Astrocyte (in vitro differentiated cells and primary cell): ENCODE measurements at regions not wholly inside any gene's neighbourhood (a gene's known extent, or its start where the extent isn't known, plus 50 kb on each side); places are given as distances from the start of the nearest gene placed in this dataset.

ENCODE experiments used
- DNase-seq: peaks from one replicate; pipeline ENCODE4 v3.0.0-alpha.2; 2010; ENCODE audit warnings: low read depth
- FAIRE-seq: peaks from 2 replicates; lab custom pipeline; 2011; peaks lifted over from hg19 to GRCh38; lab: Jason Lieb, UNC
- H2AFZ ChIP-seq: 2 replicates; pipeline ENCODE4 v1.6.0; 2012; ENCODE audit warnings: low read depth, low read length, inconsistent platforms
- H3K27ac ChIP-seq: 2 replicates; pipeline ENCODE4 v1.5.1; 2011; ENCODE audit warnings: low read depth, low read length, inconsistent platforms
- H3K27me3 ChIP-seq: 2 replicates; pipeline ENCODE4 v1.6.0; 2011; ENCODE audit warnings: low read length, inconsistent platforms; ENCODE audit not compliant: insufficient read depth
- H3K36me3 ChIP-seq: 2 replicates; pipeline ENCODE4 v1.5.1; 2011; ENCODE audit warnings: low read length, inconsistent platforms; ENCODE audit not compliant: insufficient read depth
- H3K4me1 ChIP-seq: 2 replicates; pipeline ENCODE4 v1.5.1; 2011; ENCODE audit warnings: low read length, inconsistent platforms; ENCODE audit not compliant: insufficient read depth
- H3K4me2 ChIP-seq: 2 replicates; pipeline ENCODE4 v1.6.0; 2012; ENCODE audit warnings: low read length, inconsistent platforms
- H3K4me3 ChIP-seq: 2 replicates; pipeline ENCODE4 v1.5.1; 2011; ENCODE audit warnings: low read depth, mild to moderate bottlenecking, low read length, inconsistent platforms; ENCODE audit not compliant: insufficient read depth
- H3K79me2 ChIP-seq: 2 replicates; pipeline ENCODE4 v1.6.0; 2012; ENCODE audit warnings: mild to moderate bottlenecking, low read length, inconsistent platforms; ENCODE audit not compliant: insufficient read depth
- H3K9ac ChIP-seq: 2 replicates; pipeline ENCODE4 v1.6.0; 2012; ENCODE audit warnings: mild to moderate bottlenecking, low read length, inconsistent platforms
- H3K9me3 ChIP-seq: 2 replicates; pipeline ENCODE4 v1.5.1; 2012; ENCODE audit warnings: low read depth, mild to moderate bottlenecking, low read length, inconsistent platforms; ENCODE audit not compliant: insufficient read depth
- H4K20me1 ChIP-seq: 2 replicates; pipeline ENCODE4 v1.6.0; 2012; ENCODE audit warnings: low read length, inconsistent platforms; ENCODE audit not compliant: insufficient read depth
- H3K27ac Mint-ChIP-seq: one replicate; pipeline ENCODE4 v1.8.0; 2021; ENCODE audit warnings: mild to moderate bottlenecking, mixed read lengths; ENCODE audit not compliant: unreplicated experiment
- H3K27me3 Mint-ChIP-seq: one replicate; pipeline ENCODE4 v1.8.0; 2021; ENCODE audit warnings: low read depth, mixed read lengths; ENCODE audit not compliant: unreplicated experiment
- H3K36me3 Mint-ChIP-seq: one replicate; pipeline ENCODE4 v1.8.0; 2021; ENCODE audit warnings: low read depth, mixed read lengths; ENCODE audit not compliant: unreplicated experiment
- H3K4me1 Mint-ChIP-seq: one replicate; pipeline ENCODE4 v1.8.0; 2021; ENCODE audit warnings: low read depth, mixed read lengths; ENCODE audit not compliant: unreplicated experiment
- H3K4me3 Mint-ChIP-seq: one replicate; pipeline ENCODE4 v1.8.0; 2021; ENCODE audit warnings: mild to moderate bottlenecking, moderate library complexity, mixed read lengths; ENCODE audit not compliant: unreplicated experiment
- H3K9me3 Mint-ChIP-seq: one replicate; pipeline ENCODE4 v1.8.0; 2021; ENCODE audit warnings: mild to moderate bottlenecking, mixed read lengths; ENCODE audit not compliant: unreplicated experiment
- EZH2 ChIP-seq: IDR thresholded peaks from 2 replicates; pipeline ENCODE4 v1.6.1; 2012; ENCODE audit warnings: mild to moderate bottlenecking, low read length, inconsistent platforms; ENCODE audit not compliant: insufficient read depth
- TF ChIP-seq, protein P1 (sequence below): IDR thresholded peaks from 2 replicates; pipeline ENCODE4 v1.5.1; 2011; ENCODE audit warnings: low read depth, mild to moderate bottlenecking, inconsistent platforms, low read length, moderate library complexity; ENCODE audit not compliant: insufficient read depth

DNA sequence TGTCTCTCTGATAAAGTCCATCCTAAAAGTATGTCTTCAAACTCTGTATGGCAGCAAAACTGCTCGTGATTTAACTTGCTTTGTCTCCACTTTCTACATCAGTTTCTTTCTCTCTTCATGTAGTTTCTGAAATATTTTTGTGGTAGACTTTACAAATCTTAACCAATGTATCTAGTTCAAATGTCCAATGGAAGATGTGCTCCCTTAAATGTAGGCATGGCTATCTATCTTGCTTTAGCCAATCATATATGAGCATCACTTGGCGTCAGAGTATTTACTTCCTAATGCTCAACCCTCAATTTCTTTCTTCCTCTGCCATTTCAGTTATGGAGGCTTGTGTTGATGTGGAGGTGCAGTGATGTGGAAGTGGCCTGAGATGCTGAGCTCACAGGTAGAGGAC, 206.1 kb upstream of the ZNF608 start:
- H3K36me3 ChIP-seq: no peaks in the 10 kb centered on the region
- Mint-ChIP-seq H3K9me3 (no peaks in the 10 kb centered on the region), H3K36me3 (no peaks in the 10 kb centered on the region), H3K4me1 (peaks cover 15% of the 10 kb centered on the region), H3K4me3 (no peak overlapping the region), H3K27ac (no peak overlapping the region), H3K27me3 (no peaks in the 10 kb centered on the region)
- H4K20me1 ChIP-seq: no peaks in the 10 kb centered on the region
- FAIRE-seq (no peak), DNase-seq (no peak)
- no peaks in the 10 kb centered on the region for H3K9me3 ChIP-seq
- H3K4me2 ChIP-seq: no peak overlapping the region
- H3K9ac ChIP-seq: no peak overlapping the region
- no peak for TF ChIP-seq EZH2
- TF ChIP-seq, protein P1, sequence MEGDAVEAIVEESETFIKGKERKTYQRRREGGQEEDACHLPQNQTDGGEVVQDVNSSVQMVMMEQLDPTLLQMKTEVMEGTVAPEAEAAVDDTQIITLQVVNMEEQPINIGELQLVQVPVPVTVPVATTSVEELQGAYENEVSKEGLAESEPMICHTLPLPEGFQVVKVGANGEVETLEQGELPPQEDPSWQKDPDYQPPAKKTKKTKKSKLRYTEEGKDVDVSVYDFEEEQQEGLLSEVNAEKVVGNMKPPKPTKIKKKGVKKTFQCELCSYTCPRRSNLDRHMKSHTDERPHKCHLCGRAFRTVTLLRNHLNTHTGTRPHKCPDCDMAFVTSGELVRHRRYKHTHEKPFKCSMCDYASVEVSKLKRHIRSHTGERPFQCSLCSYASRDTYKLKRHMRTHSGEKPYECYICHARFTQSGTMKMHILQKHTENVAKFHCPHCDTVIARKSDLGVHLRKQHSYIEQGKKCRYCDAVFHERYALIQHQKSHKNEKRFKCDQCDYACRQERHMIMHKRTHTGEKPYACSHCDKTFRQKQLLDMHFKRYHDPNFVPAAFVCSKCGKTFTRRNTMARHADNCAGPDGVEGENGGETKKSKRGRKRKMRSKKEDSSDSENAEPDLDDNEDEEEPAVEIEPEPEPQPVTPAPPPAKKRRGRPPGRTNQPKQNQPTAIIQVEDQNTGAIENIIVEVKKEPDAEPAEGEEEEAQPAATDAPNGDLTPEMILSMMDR: no peak
- H2AFZ ChIP-seq: no peak overlapping the region
- H3K4me3 ChIP-seq: no peak overlapping the region
- H3K27me3 ChIP-seq: no peaks in the 10 kb centered on the region
- no peaks in the 10 kb centered on the region for H3K4me1 ChIP-seq
- no peaks in the 10 kb centered on the region for H3K79me2 ChIP-seq
- no peak overlapping the region for H3K27ac ChIP-seq

DNA sequence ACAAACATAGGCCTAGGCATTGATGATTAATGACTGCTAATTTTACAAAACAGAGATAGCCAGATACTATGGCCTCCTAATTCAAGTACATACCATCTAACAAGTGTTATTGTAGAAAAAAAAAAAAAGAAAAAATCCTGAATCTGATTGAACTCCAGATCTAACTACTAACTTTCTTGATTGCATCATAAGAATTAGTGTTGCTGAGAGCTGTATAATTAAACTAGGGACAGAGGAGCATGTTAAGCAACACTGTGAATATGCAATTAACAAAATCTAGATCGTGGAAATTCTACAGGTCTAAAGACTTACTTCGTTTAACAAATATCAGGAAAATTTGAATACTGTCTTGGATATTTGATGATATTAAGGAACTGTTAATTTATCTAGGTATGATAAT, 208.3 kb upstream of the ZNF608 start:
- Histone ChIP-seq H3K9ac (no peak overlapping the region), H4K20me1 (no peaks in the 10 kb centered on the region), H3K4me3 (no peak overlapping the region), H3K4me1 (no peaks in the 10 kb centered on the region), H3K9me3 (no peaks in the 10 kb centered on the region), H2AFZ (no peak overlapping the region), H3K79me2 (no peaks in the 10 kb centered on the region), H3K27me3 (no peaks in the 10 kb centered on the region), H3K36me3 (no peaks in the 10 kb centered on the region), H3K27ac (no peak overlapping the region), H3K4me2 (no peak overlapping the region)
- Mint-ChIP-seq H3K27ac (no peak overlapping the region), H3K4me1 (peaks cover 2% of the 10 kb centered on the region), H3K9me3 (no peaks in the 10 kb centered on the region), H3K36me3 (no peaks in the 10 kb centered on the region), H3K27me3 (no peaks in the 10 kb centered on the region), H3K4me3 (no peak overlapping the region)
- no peak for TF ChIP-seq EZH2
- FAIRE-seq (no peak), DNase-seq (no peak)

DNA sequence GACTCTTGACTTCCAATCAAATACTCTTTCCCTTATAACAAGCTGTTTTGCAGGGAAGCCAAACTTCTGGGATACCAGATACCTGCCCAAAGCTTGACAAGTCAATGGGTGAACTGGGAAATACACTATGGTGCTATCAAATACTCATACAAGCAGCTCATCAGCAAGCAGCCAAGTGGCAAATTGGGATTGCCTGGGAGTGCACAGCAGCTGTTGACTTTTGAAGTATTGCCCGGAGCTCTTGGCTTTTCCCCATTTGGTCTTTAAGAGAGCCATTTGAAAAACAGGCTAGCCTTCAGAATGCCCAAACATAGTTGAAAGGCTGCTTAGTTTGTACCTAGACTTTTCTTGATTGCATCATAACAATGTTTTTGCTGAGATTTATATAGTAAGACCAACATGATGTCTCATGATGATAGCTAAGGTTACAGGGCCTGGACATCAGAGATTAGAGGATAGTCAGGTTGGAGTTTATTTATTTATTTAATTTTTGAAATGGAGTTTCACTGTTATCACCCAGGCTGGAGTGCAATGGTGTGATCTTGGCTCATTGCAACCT, 210.1 kb upstream of the ZNF608 start:
- Histone ChIP-seq H3K9ac (no peak overlapping the region), H3K27ac (no peak overlapping the region), H3K4me1 (no peaks in the 10 kb centered on the region), H3K4me2 (no peak overlapping the region), H2AFZ (no peak overlapping the region), H3K9me3 (no peaks in the 10 kb centered on the region), H3K79me2 (no peaks in the 10 kb centered on the region), H3K4me3 (no peak overlapping the region), H4K20me1 (no peaks in the 10 kb centered on the region), H3K27me3 (no peaks in the 10 kb centered on the region), H3K36me3 (no peaks in the 10 kb centered on the region)
- no peaks in the 10 kb centered on the region for H3K9me3 Mint-ChIP-seq
- H3K27ac Mint-ChIP-seq: no peak overlapping the region
- no peak for DNase-seq
- H3K4me1 Mint-ChIP-seq: peaks cover under 1% of the 10 kb centered on the region
- no peak for TF ChIP-seq EZH2
- TF ChIP-seq, protein P1: no peak
- H3K27me3 Mint-ChIP-seq: no peaks in the 10 kb centered on the region
- H3K36me3 Mint-ChIP-seq: no peaks in the 10 kb centered on the region
- H3K4me3 Mint-ChIP-seq: no peak overlapping the region
- no peak for FAIRE-seq
